ENCODE measurements at regions not wholly inside any gene's neighbourhood (a gene's known extent, or its start where the extent isn't known, plus 50 kb on each side); places are given as distances from the start of the nearest gene placed in this dataset.

DNA sequence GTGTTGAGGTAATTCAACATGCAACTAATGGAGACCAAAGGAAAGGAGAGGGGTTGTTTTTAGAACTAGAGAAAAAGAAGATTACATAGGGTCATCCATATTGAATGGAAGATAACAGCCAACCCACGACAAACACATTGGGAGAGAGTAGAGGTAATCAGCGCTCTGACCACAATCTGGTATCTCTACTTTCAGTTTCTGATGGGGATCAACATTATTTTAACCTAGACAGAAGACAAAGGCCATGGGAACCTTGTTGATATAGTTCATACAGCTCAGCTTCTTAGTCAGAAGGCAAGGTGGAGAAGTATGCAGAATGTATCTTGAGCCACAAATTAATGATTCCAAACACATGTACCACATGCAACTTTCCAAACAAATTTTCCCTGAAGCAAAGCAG lies 537.1 kb upstream of the ST8SIA4 start:
- Histone ChIP-seq H3K9ac (ENCODE audit: low read length) (no peak overlapping the region), H2AFZ (ENCODE audit: low read depth, low read length, severe bottlenecking) (no peak overlapping the region), H3K36me3 (ENCODE audit: low read length) (no peaks in the 10 kb centered on the region), H3K79me2 (ENCODE audit: insufficient read depth, low read length) (no peaks in the 10 kb centered on the region), H3K27me3 (ENCODE audit: low read length) (no peaks in the 10 kb centered on the region), H3K9me3 (ENCODE audit: insufficient read depth, low read length) (no peaks in the 10 kb centered on the region), H3K27ac (ENCODE audit: low read depth, low read length) (no peak overlapping the region), H4K20me1 (ENCODE audit: low read depth, low read length) (no peaks in the 10 kb centered on the region), H3K4me3 (ENCODE audit: insufficient read depth, low read length, poor library complexity, severe bottlenecking) (no peak overlapping the region), H3F3A (ENCODE audit: insufficient read depth) (no peaks in the 10 kb centered on the region), H3K9me2 (replicated peaks; ENCODE audit: insufficient read depth, low read length) (no peaks in the 10 kb centered on the region), H3K4me2 (ENCODE audit: low read depth, low read length, poor library complexity, severe bottlenecking) (no peak overlapping the region)
- no peak for TF ChIP-seq EZH2phosphoT487 (conservative IDR thresholded peaks at IDR 0.05; ENCODE audit: low read length)
- TF ChIP-seq, protein P1, sequence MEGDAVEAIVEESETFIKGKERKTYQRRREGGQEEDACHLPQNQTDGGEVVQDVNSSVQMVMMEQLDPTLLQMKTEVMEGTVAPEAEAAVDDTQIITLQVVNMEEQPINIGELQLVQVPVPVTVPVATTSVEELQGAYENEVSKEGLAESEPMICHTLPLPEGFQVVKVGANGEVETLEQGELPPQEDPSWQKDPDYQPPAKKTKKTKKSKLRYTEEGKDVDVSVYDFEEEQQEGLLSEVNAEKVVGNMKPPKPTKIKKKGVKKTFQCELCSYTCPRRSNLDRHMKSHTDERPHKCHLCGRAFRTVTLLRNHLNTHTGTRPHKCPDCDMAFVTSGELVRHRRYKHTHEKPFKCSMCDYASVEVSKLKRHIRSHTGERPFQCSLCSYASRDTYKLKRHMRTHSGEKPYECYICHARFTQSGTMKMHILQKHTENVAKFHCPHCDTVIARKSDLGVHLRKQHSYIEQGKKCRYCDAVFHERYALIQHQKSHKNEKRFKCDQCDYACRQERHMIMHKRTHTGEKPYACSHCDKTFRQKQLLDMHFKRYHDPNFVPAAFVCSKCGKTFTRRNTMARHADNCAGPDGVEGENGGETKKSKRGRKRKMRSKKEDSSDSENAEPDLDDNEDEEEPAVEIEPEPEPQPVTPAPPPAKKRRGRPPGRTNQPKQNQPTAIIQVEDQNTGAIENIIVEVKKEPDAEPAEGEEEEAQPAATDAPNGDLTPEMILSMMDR (IDR thresholded peaks at IDR 0.05; ENCODE audit: insufficient read depth, low read length, poor library complexity, severe bottlenecking) = no peak

DNA sequence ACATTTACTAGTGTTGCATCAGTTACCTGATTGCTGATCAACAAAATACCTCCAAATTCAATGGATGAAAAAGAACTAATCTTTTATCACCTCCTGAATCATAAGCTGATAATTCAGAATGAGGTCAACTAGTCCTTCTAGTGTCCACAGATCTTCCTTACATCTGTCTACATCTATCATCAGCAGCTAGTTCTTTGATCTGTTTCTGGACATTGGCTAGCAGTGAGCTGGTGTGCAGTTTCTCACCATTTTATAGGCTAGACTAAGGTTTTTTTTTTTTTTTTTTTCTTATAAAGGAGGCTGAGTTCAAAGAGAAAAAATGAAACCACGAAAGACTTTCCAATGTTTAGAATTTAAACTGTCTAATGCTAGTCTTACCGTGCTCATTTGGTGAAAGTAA lies 534.3 kb upstream of the ST8SIA4 start:
- H3K4me3 ChIP-seq (ENCODE audit: insufficient read depth, low read length, poor library complexity, severe bottlenecking) = no peak overlapping the region
- H3F3A ChIP-seq (ENCODE audit: insufficient read depth) = no peaks in the 10 kb centered on the region
- no peak overlapping the region for H2AFZ ChIP-seq (ENCODE audit: low read depth, low read length, severe bottlenecking)
- no peaks in the 10 kb centered on the region for H3K79me2 ChIP-seq (ENCODE audit: insufficient read depth, low read length)
- H4K20me1 ChIP-seq (ENCODE audit: low read depth, low read length) = 0 out of 2 replicates have a peak, but pooled peaks cover 2% of the 10 kb centered on the region
- H3K27ac ChIP-seq (ENCODE audit: low read depth, low read length) = no peak overlapping the region
- no peaks in the 10 kb centered on the region for H3K36me3 ChIP-seq (ENCODE audit: low read length)
- TF ChIP-seq, protein P1 (IDR thresholded peaks at IDR 0.05; ENCODE audit: insufficient read depth, low read length, poor library complexity, severe bottlenecking) = no peak
- no peak for TF ChIP-seq EZH2phosphoT487 (conservative IDR thresholded peaks at IDR 0.05; ENCODE audit: low read length)
- H3K4me2 ChIP-seq (ENCODE audit: low read depth, low read length, poor library complexity, severe bottlenecking) = no peak overlapping the region
- H3K9me2 ChIP-seq (replicated peaks; ENCODE audit: insufficient read depth, low read length) = no peaks in the 10 kb centered on the region
- no peaks in the 10 kb centered on the region for H3K27me3 ChIP-seq (ENCODE audit: low read length)
- no peaks in the 10 kb centered on the region for H3K9me3 ChIP-seq (ENCODE audit: insufficient read depth, low read length)
- no peak overlapping the region for H3K9ac ChIP-seq (ENCODE audit: low read length)

DNA sequence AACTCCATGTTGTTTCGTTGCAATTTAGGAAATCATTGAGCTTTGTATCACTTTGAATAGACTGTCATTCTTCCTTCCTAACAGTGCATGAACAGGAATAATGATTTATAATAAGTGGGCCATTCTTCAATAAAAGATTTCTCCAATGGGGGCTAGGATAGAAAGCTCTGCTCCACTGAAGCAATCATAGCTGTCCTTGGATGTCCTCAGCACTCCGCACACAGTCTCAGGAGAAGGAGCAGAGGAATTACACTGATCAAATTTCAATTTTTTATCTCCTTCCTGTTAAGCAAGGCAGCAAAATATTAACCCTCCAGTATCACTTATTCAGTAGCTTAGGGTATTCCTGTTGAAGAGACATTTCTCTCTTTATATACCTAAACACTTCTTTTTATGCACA lies 532.7 kb upstream of the ST8SIA4 start:
- Histone ChIP-seq H3F3A (ENCODE audit: insufficient read depth) (no peaks in the 10 kb centered on the region), H3K79me2 (ENCODE audit: insufficient read depth, low read length) (no peaks in the 10 kb centered on the region), H3K27ac (ENCODE audit: low read depth, low read length) (no peak overlapping the region), H4K20me1 (ENCODE audit: low read depth, low read length) (0 out of 2 replicates have a peak, but pooled peaks cover 2% of the 10 kb centered on the region), H2AFZ (ENCODE audit: low read depth, low read length, severe bottlenecking) (no peak overlapping the region), H3K36me3 (ENCODE audit: low read length) (no peaks in the 10 kb centered on the region), H3K27me3 (ENCODE audit: low read length) (no peaks in the 10 kb centered on the region), H3K9me2 (replicated peaks; ENCODE audit: insufficient read depth, low read length) (no peaks in the 10 kb centered on the region), H3K9me3 (ENCODE audit: insufficient read depth, low read length) (no peaks in the 10 kb centered on the region), H3K4me3 (ENCODE audit: insufficient read depth, low read length, poor library complexity, severe bottlenecking) (no peak overlapping the region), H3K4me2 (ENCODE audit: low read depth, low read length, poor library complexity, severe bottlenecking) (no peak overlapping the region), H3K9ac (ENCODE audit: low read length) (no peak overlapping the region)
- TF ChIP-seq EZH2phosphoT487 (conservative IDR thresholded peaks at IDR 0.05; ENCODE audit: low read length) = no peak
- TF ChIP-seq, protein P1 (IDR thresholded peaks at IDR 0.05; ENCODE audit: insufficient read depth, low read length, poor library complexity, severe bottlenecking) = no peak

Data from SU-DHL-6 (cell line).